ENCODE measurements at regions not wholly inside any gene's neighbourhood (a gene's known extent, or its start where the extent isn't known, plus 50 kb on each side); places are given as distances from the start of the nearest gene placed in this dataset.

- TF ChIP-seq BACH2 (CRISPR knock-in tag; IDR thresholded peaks at IDR 0.05; ENCODE audit: borderline replicate concordance) (no peak), GLIS3 (CRISPR knock-in tag; IDR thresholded peaks at IDR 0.05) (no peak), ZFP30 (CRISPR knock-in tag; IDR thresholded peaks at IDR 0.05) (no peak), ARNTL (CRISPR knock-in tag; IDR thresholded peaks at IDR 0.05; ENCODE audit: borderline replicate concordance, low read depth) (no peak), ZNF565 (CRISPR knock-in tag; conservative IDR thresholded peaks at IDR 0.05; ENCODE audit: low read depth) (no peak), ZNF8 (CRISPR knock-in tag; IDR thresholded peaks at IDR 0.05) (no peak), ISL1 (CRISPR knock-in tag; IDR thresholded peaks at IDR 0.05) (no peak)
- TF ChIP-seq, protein P1, sequence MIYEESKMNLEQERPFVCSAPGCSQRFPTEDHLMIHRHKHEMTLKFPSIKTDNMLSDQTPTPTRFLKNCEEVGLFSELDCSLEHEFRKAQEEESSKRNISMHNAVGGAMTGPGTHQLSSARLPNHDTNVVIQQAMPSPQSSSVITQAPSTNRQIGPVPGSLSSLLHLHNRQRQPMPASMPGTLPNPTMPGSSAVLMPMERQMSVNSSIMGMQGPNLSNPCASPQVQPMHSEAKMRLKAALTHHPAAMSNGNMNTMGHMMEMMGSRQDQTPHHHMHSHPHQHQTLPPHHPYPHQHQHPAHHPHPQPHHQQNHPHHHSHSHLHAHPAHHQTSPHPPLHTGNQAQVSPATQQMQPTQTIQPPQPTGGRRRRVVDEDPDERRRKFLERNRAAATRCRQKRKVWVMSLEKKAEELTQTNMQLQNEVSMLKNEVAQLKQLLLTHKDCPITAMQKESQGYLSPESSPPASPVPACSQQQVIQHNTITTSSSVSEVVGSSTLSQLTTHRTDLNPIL (CRISPR knock-in tag; IDR thresholded peaks at IDR 0.05; ENCODE audit: low read depth) = no peak
- TF ChIP-seq, protein P2, sequence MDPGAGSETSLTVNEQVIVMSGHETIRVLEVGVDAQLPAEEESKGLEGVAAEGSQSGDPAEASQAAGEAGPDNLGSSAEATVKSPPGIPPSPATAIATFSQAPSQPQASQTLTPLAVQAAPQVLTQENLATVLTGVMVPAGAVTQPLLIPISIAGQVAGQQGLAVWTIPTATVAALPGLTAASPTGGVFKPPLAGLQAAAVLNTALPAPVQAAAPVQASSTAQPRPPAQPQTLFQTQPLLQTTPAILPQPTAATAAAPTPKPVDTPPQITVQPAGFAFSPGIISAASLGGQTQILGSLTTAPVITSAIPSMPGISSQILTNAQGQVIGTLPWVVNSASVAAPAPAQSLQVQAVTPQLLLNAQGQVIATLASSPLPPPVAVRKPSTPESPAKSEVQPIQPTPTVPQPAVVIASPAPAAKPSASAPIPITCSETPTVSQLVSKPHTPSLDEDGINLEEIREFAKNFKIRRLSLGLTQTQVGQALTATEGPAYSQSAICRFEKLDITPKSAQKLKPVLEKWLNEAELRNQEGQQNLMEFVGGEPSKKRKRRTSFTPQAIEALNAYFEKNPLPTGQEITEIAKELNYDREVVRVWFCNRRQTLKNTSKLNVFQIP (CRISPR knock-in tag; IDR thresholded peaks at IDR 0.05; ENCODE audit: borderline replicate concordance, low read depth) = no peak
These were observed 212.8 kb upstream of the TPRG1 start for GRCh38 chr3:188959013-188959412.
